ENCODE measurements at regions not wholly inside any gene's neighbourhood (a gene's known extent, or its start where the extent isn't known, plus 50 kb on each side); places are given as distances from the start of the nearest gene placed in this dataset.

GRCh38 chr13:95368998-95369397 is 67.7 kb upstream of the ABCC4 start:
- TF ChIP-seq CTCF (IDR thresholded peaks at IDR 0.05), result no peak
- TF ChIP-seq POLR2A (IDR thresholded peaks at IDR 0.05), result no peak
- TF ChIP-seq POLR2AphosphoS5 (IDR thresholded peaks at IDR 0.05; ENCODE audit: insufficient read depth in 1 of 2, low read depth in 1 of 2), result no peak
